ENCODE measurements at regions not wholly inside any gene's neighbourhood (a gene's known extent, or its start where the extent isn't known, plus 50 kb on each side); places are given as distances from the start of the nearest gene placed in this dataset.
"Not testable (repeated sequence)": the region's sequence is repeated elsewhere in the genome, so short reads cannot be mapped to it uniquely, and the experiment has no call there.

GRCh38 chr18:10319026-10319425, 135.4 kb upstream of the APCDD1 start:
- no peak for DNase-seq

- no peak for DNase-seq
Measured at GRCh38 chr18:10319914-10320600, 134.4 kb upstream of the APCDD1 start.

DNA sequence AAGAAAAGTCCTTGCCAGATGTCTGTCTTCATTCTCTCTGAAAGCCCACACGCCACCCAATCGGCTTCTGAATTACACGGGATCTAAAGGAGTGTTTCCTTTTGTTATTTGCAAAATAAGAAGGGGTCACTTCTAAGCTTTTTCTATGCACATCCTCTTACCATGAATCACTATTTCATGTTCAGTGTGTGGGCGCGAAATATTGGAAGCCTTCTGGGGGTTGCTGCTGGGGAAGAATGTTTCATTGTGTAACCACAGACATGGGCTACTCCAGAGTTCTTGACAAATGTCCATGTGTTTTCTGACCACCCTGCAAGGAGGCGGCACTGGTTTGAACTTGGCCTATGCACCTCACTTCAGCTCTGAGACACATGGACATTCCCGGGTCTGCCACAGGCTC, 133.6 kb upstream of the APCDD1 start:
- peak; percentile 87 for DNase-seq

DNA sequence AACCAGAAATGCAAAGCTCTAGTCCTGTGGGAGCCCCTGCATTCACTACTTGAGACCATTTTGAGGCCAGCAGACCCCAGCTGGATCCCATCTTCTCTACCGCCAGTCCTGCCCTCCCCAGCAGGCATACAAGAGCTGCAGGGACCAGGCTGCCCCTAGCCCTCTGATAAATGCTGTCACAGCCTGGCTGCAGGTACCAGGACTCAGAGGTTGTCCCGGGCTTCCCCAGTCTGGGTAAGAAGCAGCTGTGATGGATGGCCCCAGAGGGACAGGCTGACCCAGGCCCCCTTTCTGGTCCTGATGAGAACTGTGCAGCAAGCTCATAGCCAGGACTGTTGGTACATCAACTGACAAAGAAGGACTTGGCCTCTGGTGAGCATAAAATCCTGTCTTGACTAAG, 132.9 kb upstream of the APCDD1 start:
- no peak for DNase-seq

DNA sequence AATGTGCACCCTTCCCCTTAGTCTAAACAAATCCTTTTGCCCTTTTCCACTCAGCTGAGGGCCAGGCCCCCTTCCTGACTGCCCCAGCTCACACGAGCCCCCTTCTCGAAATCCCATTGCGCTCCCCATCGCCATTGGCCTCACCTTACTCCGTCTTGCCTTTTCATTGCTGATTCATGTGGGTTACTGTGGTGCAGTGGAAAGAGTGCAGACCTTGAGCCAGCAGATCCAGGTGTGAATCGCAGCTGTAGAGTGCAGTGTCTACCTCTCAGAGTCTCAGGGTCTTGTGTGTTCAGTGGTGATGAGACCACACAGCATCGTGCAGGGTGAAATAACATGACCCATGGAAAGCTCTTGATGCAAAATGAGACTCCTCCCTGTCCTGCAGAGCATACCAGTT, 132.4 kb upstream of the APCDD1 start:
- DNase-seq, result no peak

DNA sequence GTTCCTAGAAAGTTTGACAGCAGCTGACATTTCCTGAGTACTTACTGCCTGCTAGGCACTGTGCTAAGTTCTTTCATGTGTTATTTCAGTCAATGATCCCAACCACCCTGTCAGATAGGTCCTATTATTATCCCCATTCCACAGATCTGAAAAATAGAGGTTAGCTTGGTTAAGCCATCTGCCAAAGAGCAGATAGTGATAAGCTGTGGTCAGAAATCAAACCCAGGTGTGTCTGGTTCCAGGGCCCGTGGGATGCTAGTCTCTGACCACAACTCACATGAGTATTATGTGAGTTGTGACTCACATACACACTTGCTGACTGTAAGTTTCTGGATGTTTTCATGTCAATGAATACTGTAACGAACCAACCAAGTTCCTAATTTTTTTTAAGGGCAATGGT, 132.0 kb upstream of the APCDD1 start:
- DNase-seq, result peak; percentile 41

GRCh38 chr18:10329101-10329500, 125.3 kb upstream of the APCDD1 start:
- peak; percentile 56 for DNase-seq

GRCh38 chr18:10330428-10330827, 124.0 kb upstream of the APCDD1 start:
- DNase-seq, result no peak

DNA sequence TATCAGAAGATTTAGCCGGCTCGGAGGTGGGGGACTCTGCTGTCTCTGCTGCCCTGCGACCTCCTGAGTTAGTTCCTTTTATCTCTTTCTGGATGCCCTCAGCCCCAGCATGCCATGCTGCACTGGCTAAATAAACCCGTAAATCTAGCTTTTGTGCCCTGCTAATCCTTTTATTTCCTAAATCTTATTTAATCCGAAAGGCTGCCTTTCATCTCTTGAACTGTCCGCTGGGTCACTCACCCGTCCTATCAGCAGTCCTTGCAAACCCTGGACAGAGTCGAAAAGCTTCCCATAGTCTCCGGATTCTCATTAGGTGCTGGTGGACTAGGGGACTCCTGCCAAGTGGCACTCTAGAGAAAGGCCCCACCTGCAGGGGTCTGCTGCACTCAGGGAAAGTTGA, 122.0 kb upstream of the APCDD1 start:
- no peak for DNase-seq

DNA sequence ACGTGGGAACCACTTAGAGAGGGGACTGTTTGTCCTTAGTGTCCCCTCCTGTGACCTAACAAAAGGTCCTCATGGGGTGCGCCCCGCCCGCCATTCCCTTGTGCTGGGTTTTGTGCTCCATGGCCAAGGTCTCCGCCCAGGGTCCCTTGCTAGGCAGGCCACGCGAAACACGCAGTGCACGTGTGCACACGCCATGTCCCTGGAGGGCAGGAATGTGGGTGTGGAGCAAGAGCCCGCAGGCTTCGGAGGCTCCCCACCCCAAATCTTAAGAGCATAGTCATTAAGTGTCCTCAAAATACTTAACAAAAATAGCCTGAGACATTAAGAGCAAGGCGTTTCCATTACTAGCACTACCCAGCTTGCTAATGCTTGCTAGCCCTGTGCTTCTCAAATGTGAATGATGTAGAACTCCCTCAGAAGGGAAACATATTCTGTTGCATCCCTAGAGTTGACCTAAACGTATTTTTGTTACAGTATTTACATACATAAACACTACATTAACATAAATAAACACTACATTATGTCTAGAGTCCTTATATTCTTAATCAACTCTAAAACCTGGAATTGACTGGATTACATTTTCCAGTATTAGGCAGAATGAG, 117.6 kb upstream of the APCDD1 start:
- no peak for DNase-seq

DNA sequence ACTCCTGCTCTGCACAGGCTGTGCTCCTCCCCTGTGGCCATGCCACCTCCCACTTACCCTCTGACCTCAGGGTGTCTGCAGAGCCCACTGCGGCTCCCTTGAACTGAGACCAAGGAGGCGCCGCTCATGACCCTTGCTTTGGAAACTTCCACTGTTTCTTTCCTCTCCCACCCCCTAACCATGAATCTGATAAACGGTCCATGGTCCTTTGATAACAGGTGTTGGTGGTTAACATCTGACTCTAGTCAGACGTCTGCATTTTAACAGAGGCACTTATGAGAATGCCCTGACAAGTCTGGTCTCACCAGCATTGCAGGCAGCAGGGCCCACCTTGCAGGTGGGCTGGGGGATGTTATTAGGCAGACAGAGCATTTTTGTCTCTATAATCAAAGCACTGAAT, 113.6 kb upstream of the APCDD1 start:
- no peak for DNase-seq

DNA sequence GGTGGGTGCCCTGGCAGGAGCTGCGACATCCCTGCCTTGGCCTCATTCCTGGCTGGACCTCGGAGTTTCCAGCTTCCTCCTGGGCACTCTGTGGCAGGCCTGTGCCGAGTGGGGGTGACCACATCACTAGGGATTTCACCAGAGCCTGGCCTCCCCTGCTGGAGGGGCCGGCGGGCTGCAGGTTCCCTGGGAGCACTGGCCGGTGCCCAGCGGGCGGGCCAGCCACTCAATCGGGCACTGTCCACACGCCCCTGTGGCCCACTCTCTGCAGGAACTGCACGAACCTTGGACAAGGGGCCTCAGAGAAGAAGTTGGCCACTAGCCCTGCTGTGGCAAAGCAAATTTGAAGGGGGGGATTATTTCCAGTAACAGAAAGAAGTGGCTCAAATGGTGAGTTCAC, 110.7 kb upstream of the APCDD1 start:
- DNase-seq, result no peak

DNA sequence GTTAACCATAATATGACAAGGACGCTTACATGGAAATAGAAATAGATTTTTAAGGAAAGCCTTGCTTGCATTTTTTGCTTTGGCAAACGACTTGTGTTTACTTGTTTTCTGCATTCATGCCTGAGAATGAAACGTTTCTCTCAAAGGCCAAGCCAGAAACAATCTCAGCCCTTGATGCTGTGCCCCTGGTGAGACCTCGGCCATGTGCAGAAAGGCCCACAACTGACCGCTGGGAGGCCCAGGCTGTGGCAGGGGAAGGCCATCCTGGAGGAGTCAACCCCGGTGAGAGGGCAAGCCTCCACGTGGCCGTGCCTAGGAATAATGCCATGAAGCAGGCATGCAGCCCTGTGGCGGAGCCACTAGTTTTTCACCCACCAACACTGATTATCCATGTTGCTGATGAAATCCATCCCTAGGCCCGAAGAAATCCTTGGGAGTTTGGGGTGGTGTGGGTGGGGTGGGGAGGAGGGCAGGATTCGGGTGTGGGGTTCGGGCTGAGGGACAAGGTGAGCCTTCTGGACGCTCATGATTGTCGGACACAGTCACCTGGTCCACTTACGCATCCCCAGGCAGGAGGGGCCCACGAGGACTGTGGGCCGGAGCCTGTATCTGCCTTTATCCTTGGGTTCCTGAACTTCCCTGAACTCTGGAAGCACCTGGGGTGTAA, 107.6 kb upstream of the APCDD1 start:
- no peak for DNase-seq

DNA sequence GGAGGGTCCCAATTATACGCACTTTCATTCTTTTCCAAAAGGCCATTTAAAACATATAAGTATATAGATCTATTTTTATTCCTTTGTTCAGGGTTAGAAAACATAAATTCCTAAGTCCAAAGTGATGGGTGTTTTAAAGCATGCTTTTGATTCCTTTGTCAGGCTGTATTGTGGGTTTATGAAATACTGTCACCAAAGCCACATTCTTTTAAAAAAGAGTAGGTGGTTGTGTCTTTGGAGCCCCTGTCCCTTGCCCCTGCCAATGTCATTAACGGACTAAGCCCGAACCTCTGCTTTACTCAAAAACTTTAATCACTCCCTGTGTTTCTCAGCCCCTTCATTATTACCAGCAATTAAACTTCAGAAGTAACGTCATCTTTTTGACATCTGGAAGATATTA, 104.9 kb upstream of the APCDD1 start:
- DNase-seq, result peak; percentile 56

DNA sequence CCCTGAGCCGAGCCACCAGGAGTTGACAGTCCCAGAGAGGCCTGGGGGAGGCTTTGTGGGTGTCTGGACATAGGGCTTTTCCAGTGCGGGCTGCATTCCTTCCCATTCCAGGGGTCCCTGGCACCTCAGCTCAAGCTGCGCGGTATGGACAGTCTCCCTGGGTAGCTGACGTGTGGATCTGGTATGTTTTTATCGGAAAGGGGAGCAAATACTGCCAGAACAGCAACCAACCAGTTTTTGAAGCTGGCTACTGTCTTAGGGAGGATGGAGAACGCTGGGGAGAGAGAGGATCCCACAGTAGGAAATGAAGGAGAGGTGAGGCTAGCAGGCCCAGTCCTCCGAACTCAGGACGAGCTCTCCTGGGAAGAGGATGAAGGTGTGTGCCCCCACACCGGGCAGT, 103.8 kb upstream of the APCDD1 start:
- DNase-seq, result no peak

- peak; percentile 80 for DNase-seq
Measured at GRCh38 chr18:10351219-10351818, 103.1 kb upstream of the APCDD1 start.

- DNase-seq, result no peak
Measured at GRCh38 chr18:10351858-10352257, 102.6 kb upstream of the APCDD1 start.

DNA sequence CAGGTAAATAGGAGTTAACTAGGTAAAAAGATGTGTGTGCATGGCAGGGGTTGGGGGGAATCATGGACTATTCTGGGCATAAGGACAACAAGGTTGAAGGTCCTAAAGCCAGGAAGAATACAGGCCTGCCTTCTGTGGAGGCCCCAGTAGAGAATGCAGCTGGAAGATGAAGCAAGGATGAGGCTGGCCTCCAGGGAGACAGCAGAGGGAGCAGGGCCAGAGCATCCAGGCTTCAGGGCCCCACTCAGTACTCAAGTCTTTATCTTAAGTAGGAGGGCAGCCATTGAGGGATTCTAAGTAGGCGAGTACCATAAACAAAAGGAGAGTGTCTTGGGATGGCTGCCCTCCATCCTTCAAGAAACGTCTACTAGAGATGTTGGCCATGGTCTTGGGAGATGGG, 101.8 kb upstream of the APCDD1 start:
- DNase-seq, result no peak

DNA sequence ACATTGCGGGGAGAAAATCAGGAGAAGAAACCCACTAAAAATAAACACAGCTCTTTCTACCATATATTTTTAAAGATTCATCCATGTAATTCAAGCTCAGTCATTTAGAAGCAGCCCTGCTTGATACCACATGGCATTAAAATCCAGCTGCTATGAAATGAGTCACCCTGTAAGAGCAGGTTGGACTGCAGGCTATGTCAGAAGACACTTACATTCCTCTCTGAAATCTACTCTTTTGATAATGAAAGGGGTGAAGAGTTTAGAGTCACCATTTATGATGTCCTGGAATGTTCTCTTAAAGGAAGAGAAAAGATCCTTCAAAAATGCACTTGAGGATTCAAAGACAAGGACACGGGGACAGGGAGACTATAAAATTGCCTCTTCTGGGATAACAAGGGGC, 100.6 kb upstream of the APCDD1 start:
- peak; percentile 90 for DNase-seq

DNA sequence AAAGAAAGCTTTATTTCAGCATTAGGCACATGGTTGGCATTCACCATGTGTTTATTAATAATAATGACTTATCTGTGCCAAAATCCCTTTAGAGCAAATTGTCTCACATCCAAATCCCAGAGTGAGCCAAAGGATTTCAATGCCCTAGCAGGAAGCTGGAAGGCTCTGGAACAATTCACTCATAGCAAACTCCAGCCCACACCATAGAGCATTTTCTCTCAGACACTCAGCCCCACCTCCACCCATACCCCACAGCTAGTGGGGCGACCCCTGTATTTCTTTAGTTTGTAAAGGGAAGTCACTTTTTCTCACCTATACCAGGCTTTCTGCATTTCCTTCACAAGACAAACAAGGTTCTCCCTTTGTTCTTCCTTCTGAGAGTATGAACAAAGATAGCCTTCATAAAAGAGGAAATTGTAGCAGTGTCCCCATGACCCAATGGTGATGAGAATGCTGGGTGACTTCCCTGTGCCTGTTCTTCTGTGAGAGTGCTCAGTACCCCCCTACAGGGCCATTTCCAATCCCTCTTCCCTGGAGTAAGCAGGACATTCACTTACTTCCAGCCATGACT, 100.1 kb upstream of the APCDD1 start:
- no peak for DNase-seq

DNA sequence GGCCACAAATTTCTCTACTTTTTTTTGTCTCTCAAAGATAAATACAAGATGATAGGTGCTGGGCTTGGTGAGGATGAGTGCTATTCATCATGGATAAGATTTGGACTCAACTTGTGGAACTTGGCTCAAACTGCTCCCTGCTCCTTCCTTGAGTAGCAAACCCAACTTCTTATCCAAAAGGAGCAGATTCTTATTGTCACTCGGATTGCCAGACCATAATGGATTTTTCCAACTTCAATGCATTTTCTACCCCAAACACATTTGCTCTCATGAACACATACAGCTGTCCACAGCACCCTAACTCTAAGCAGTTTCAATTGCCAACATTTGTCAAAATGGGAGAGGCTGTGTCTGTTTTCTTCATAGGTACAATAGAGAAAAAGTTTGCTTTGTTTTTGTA, 99.5 kb upstream of the APCDD1 start:
- DNase-seq, result no peak

GRCh38 chr18:10356999-10357398, 97.4 kb upstream of the APCDD1 start:
- not testable (repeated sequence) for DNase-seq

- DNase-seq, result no peak
Measured at GRCh38 chr18:10361660-10362059, 92.8 kb upstream of the APCDD1 start.
